Hepatic stellate cell (primary cell): ENCODE measurements at regions not wholly inside any gene's neighbourhood (a gene's known extent, or its start where the extent isn't known, plus 50 kb on each side); places are given as distances from the start of the nearest gene placed in this dataset.
A peak's percentile ranks its signal among the peaks of the same experiment; 100 is the strongest.

Experiments
- DNase-seq: peaks from one replicate; pipeline ENCODE4 v3.0.0; 2011; ENCODE audit warnings: low spot score

GRCh38 chr21:16932314-16932713 is 580.5 kb upstream of the CXADR start:
- DNase-seq, result no peak

- DNase-seq, result no peak
Observed at GRCh38 chr21:16942703-16943102, 570.1 kb upstream of the CXADR start.

- no peak for DNase-seq
Observed at GRCh38 chr21:16943231-16943630, 569.6 kb upstream of the CXADR start.

GRCh38 chr21:16945580-16945979 is 567.3 kb upstream of the CXADR start:
- DNase-seq, result no peak

GRCh38 chr21:16956824-16957223 is 556.0 kb upstream of the CXADR start:
- no peak for DNase-seq

- no peak for DNase-seq
Observed at GRCh38 chr21:16965424-16965823, 547.4 kb upstream of the CXADR start.

- DNase-seq, result no peak
Observed at GRCh38 chr21:16968436-16968835, 544.4 kb upstream of the CXADR start.

GRCh38 chr21:16969636-16970035 is 543.2 kb upstream of the CXADR start:
- DNase-seq, result no peak

GRCh38 chr21:16974060-16974459 is 538.8 kb upstream of the CXADR start:
- no peak for DNase-seq

- no peak for DNase-seq
Observed at GRCh38 chr21:16976193-16976592, 536.6 kb upstream of the CXADR start.

GRCh38 chr21:16978309-16978895 is 534.4 kb upstream of the CXADR start:
- no peak for DNase-seq

GRCh38 chr21:16979574-16979973 is 533.3 kb upstream of the CXADR start:
- DNase-seq, result no peak

- DNase-seq, result no peak
Observed at GRCh38 chr21:16983420-16983819, 529.4 kb upstream of the CXADR start.

GRCh38 chr21:16992448-16992847 is 520.4 kb upstream of the CXADR start:
- DNase-seq, result no peak

GRCh38 chr21:16993416-16994038 is 519.3 kb upstream of the CXADR start:
- DNase-seq, result no peak

GRCh38 chr21:17002594-17003257 is 510.1 kb upstream of the CXADR start:
- no peak for DNase-seq

- no peak for DNase-seq
Observed at GRCh38 chr21:17003258-17003615, 509.6 kb upstream of the CXADR start.

GRCh38 chr21:17003763-17004373 is 509.0 kb upstream of the CXADR start:
- DNase-seq, result no peak

GRCh38 chr21:17032141-17032655 is 480.6 kb upstream of the CXADR start:
- no peak for DNase-seq

- no peak for DNase-seq
Observed at GRCh38 chr21:17044696-17045095, 468.1 kb upstream of the CXADR start.

- DNase-seq, result peak; percentile 4
Observed at GRCh38 chr21:17045214-17045853, 467.5 kb upstream of the CXADR start.

GRCh38 chr21:17048974-17049373 is 463.9 kb upstream of the CXADR start:
- DNase-seq, result no peak

GRCh38 chr21:17050156-17050555 is 462.7 kb upstream of the CXADR start:
- DNase-seq, result no peak
